K562 (cell line): ENCODE measurements at regions not wholly inside any gene's neighbourhood (a gene's known extent, or its start where the extent isn't known, plus 50 kb on each side); places are given as distances from the start of the nearest gene placed in this dataset.

Experiments used
- ATAC-seq: fragments of 200-7000 bp; cut with Tn5 transposase; 3 replicates; pipeline ENCODE4 v1.9.1; 2020; ENCODE audit warnings: moderate library complexity
- BruUV-seq: library from RNA; stranded (reverse); fragments of 400-500 nt; replicated peaks from 2 replicates; lab custom pipeline; 2021; lab: Mats Ljungman, UMichigan
- CTCF ChIA-PET: fragments of 300-600 bp; formaldehyde crosslinking; extraction: SDS; loops from one replicate; lab custom pipeline; 2021; ENCODE audit warnings: low intra/inter-chr PET ratio; lab: Yijun Ruan, JAX
- POLR2A ChIA-PET: fragments of 300-600, 350-650 bp; sonication (Branson Sonifier 250); formaldehyde crosslinking; extraction: SDS; loops from one replicate; lab custom pipeline; 2021; ENCODE audit warnings: antibody characterized with exemption, inconsistent platforms; lab: Yijun Ruan, JAX
- DNase-seq, 4 experiments: peaks; one replicate each; pipeline versions ENCODE4 v3.0.0 to v3.0.0-alpha.2; 2011 to 2018; ENCODE audit warnings: low spot score in 3 of 4, mixed read lengths in 3 of 4; ENCODE audit errors: extremely low read depth in 1 of 4
- FAIRE-seq: peaks from 2 replicates; lab custom pipeline; 2011; peaks lifted over from hg19 to GRCh38; lab: Jason Lieb, UNC
- H2AFZ ChIP-seq: 2 replicates; pipeline ENCODE4 v1.6.0; 2011; ENCODE audit warnings: low read depth, low read length, control low read depth, inconsistent platforms
- H3K27ac ChIP-seq: fragments of 200-600 bp; 3 replicates; pipeline ENCODE4 v1.8.0; 2011; ENCODE audit warnings: low read depth, mild to moderate bottlenecking, control low read depth, inconsistent platforms, low read length, moderate library complexity, mixed read lengths; ENCODE audit errors: extremely low read depth
- H3K27me3 ChIP-seq, 2 experiments: fragments of 300-600 bp in 1 of 2; 2 replicates in 1 of 2; 3 replicates in 1 of 2; pipeline versions ENCODE4 v1.6.0 to v1.8.0; 2011; ENCODE audit warnings: inconsistent platforms in 2 of 2, low read length in 2 of 2, mild to moderate bottlenecking in 1 of 2, mixed read lengths in 1 of 2, moderate library complexity in 1 of 2; ENCODE audit not compliant: control insufficient read depth in 2 of 2, insufficient read depth in 2 of 2
- H3K36me3 ChIP-seq: fragments of 300-600 bp; 3 replicates; pipeline ENCODE4 v1.8.0; 2011; ENCODE audit warnings: mild to moderate bottlenecking, low read length, inconsistent platforms; ENCODE audit not compliant: control insufficient read depth, insufficient read depth
- H3K4me1 ChIP-seq, 2 experiments: fragments of 200-600 bp in 1 of 2; replicated peaks in 1 of 2; 2 replicates in 1 of 2; 3 replicates in 1 of 2; pipeline versions ENCODE4 v1.5.1 to v1.8.0; 2011; ENCODE audit warnings: inconsistent platforms in 2 of 2, low read length in 2 of 2, mild to moderate bottlenecking in 1 of 2, mixed read lengths in 1 of 2, moderate library complexity in 1 of 2; ENCODE audit not compliant: control insufficient read depth in 2 of 2, insufficient read depth in 2 of 2
- H3K4me2 ChIP-seq: 2 replicates; pipeline ENCODE4 v1.6.1; 2011; ENCODE audit warnings: low read length, control low read depth, inconsistent platforms, mixed read lengths; ENCODE audit not compliant: insufficient read depth
- H3K4me3 ChIP-seq: fragments of 200-600 bp; sonication (generic), shearing (Covaris generic); 2 replicates; pipeline ENCODE4 v1.5.1; 2016; ENCODE audit warnings: control low read depth, inconsistent platforms
- H3K79me2 ChIP-seq: fragments of 200-600 bp; 3 replicates; pipeline ENCODE4 v1.8.0; 2011; ENCODE audit warnings: low read length, inconsistent platforms; ENCODE audit not compliant: control insufficient read depth, insufficient read depth
- H3K9ac ChIP-seq, 2 experiments: 2 replicates each; pipeline versions ENCODE4 v1.6.0 to v1.6.1; 2011; ENCODE audit warnings: low read depth in 2 of 2, low read length in 2 of 2, control low read depth in 1 of 2, inconsistent platforms in 1 of 2, mild to moderate bottlenecking in 1 of 2, mixed read lengths in 1 of 2; ENCODE audit not compliant: insufficient read depth in 1 of 2
- H3K9me1 ChIP-seq: one replicate; pipeline ENCODE4 v1.6.0; 2011; ENCODE audit warnings: inconsistent platforms, mild to moderate bottlenecking, low read length, moderate library complexity; ENCODE audit not compliant: control insufficient read depth, insufficient read depth
- H3K9me3 ChIP-seq: replicated peaks from 2 replicates; pipeline ENCODE4 v1.5.1; 2011; ENCODE audit warnings: low read depth, low read length, inconsistent platforms; ENCODE audit not compliant: control insufficient read depth, insufficient read depth
- H4K20me1 ChIP-seq: replicated peaks from 2 replicates; pipeline ENCODE4 v1.6.1; 2011; ENCODE audit warnings: low read length, inconsistent platforms, mixed read lengths; ENCODE audit not compliant: control insufficient read depth, insufficient read depth
- BRF1 ChIP-seq: IDR thresholded peaks from 3 replicates; pipeline ENCODE4 v1.6.1; 2011; ENCODE audit warnings: borderline replicate concordance, mild to moderate bottlenecking; ENCODE audit not compliant: insufficient read length; ENCODE audit errors: extremely low read depth
- HDAC1 ChIP-seq, 2 experiments: fragments of 450-650 bp; IDR thresholded peaks; 2 replicates each; pipeline ENCODE4 v1.6.1; 2016 to 2017; ENCODE audit warnings: inconsistent platforms in 1 of 2, mild to moderate bottlenecking in 1 of 2, moderate library complexity in 1 of 2
- NCOA2 ChIP-seq, 2 experiments: fragments of 450-650 bp; IDR thresholded peaks; 2 replicates each; pipeline ENCODE4 v1.6.1; 2018; ENCODE audit warnings: mild to moderate bottlenecking in 2 of 2, moderate library complexity in 1 of 2; ENCODE audit not compliant: partially characterized antibody in 2 of 2
- NONO ChIP-seq, 2 experiments: fragments of 200-400 bp in 1 of 2; fragments of 450-650 bp in 1 of 2; formaldehyde crosslinking in 1 of 2; IDR thresholded peaks; 2 replicates each; pipeline ENCODE4 v1.6.1; 2017; ENCODE audit warnings: low read depth in 2 of 2, mild to moderate bottlenecking in 2 of 2, moderate library complexity in 2 of 2, low read length in 1 of 2
- NR2C2 ChIP-seq, 2 experiments: fragments of 200-800 bp in 1 of 2; sonication (Bioruptor generic) in 1 of 2; sonication (generic) in 1 of 2; formaldehyde crosslinking in 1 of 2; IDR thresholded peaks; 2 replicates each; pipeline versions ENCODE4 v1.6.1 to v1.8.0; 2016 to 2022; ENCODE audit warnings: mild to moderate bottlenecking in 1 of 2, missing compliant biosample characterization in 1 of 2, missing genetic modification characterization in 1 of 2, missing genetic modification reagents in 1 of 2
- ZKSCAN3 ChIP-seq: fragments of 250-450 bp; sonication (Bioruptor Pico); IDR thresholded peaks from 2 replicates; pipeline ENCODE4 v1.4.0; 2020
- ZNF717 ChIP-seq: fragments of 250-450 bp; sonication (Bioruptor Pico); IDR thresholded peaks from 2 replicates; pipeline ENCODE4 v1.5.0; 2021
- in situ Hi-C: fragments of 300-500 bp; cut with MboI; formaldehyde crosslinking; loops from 4 replicates; pipeline ENCODE4 v1.15.0; 2018; ENCODE audit warnings: inconsistent platforms, mixed read lengths
- intact Hi-C: fragments of 100-400 bp; cut with micrococcal nuclease; formaldehyde crosslinking; loops from 2 replicates; pipeline ENCODE4 v1.14.2; 2022
- TF ChIP-seq, protein P1 (sequence below): conservative IDR thresholded peaks from 2 replicates; pipeline ENCODE4 v1.6.1; 2011; ENCODE audit warnings: low read depth, mild to moderate bottlenecking, low read length; ENCODE audit not compliant: control insufficient read depth
- TF ChIP-seq, protein P2 (sequence below): fragments of 250-450 bp; sonication (Bioruptor Pico); IDR thresholded peaks from 2 replicates; pipeline ENCODE4 v1.5.0; 2020; ENCODE audit warnings: mild to moderate bottlenecking, borderline replicate concordance
- TF ChIP-seq, protein P3 (sequence below): fragments of 250-450 bp; sonication (Bioruptor Pico); IDR thresholded peaks from 2 replicates; pipeline ENCODE4 v1.8.0; 2021; ENCODE audit warnings: mild to moderate bottlenecking, moderate library complexity

DNA sequence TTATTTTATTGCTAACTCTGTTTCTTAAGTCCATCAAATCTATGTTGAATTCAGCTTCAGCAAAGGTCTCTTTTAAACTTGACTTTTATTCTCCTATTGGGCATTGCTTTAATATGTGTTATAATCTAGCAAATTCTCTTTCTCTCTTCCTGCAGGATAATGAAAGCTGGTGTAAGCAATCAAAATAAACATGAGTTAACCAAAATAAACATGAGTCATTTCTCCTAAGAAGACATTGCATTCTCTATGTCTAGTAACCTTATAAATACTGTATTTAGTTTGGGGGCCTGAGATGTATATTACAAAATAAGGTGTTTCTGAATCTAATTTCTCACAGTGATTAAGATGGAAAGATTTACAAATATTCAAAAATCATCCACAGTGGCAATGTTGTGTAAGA is 739.1 kb upstream of the ATXN7L3B start:
- in situ Hi-C loops = no loop called here
- Histone ChIP-seq H3K4me1 (no peaks in the 10 kb centered on the region), H2AFZ (no peak overlapping the region), H4K20me1 (no peaks in the 10 kb centered on the region), H3K9me1 (no peaks in the 10 kb centered on the region), H3K27me3 (no peaks in the 10 kb centered on the region), H3K9me3 (0 out of 2 replicates have a peak, but pooled peaks cover 3% of the 10 kb centered on the region), H3K4me2 (no peak overlapping the region), H3K27ac (no peak overlapping the region), H3K36me3 (no peaks in the 10 kb centered on the region), H3K9ac (no peak overlapping the region), H3K4me3 (no peak overlapping the region), H3K79me2 (no peaks in the 10 kb centered on the region)
- intact Hi-C loops = no loop called here
- TF ChIP-seq NONO (IDR thresholded peaks at IDR 0.05; ENCODE audit: low read depth in 2 of 2, low read length in 1 of 2) (no peak), HDAC1 (IDR thresholded peaks at IDR 0.05) (no peak), BRF1 (no peak), NCOA2 (IDR thresholded peaks at IDR 0.05; ENCODE audit: partially characterized antibody in 2 of 2) (no peak), NR2C2 (CRISPR knock-in tag; IDR thresholded peaks at IDR 0.05) (no peak), NR2C2 (tag; IDR thresholded peaks at IDR 0.05) (no peak), ZKSCAN3 (CRISPR knock-in tag) (no peak), ZNF717 (no peak)
- TF ChIP-seq, protein P1, sequence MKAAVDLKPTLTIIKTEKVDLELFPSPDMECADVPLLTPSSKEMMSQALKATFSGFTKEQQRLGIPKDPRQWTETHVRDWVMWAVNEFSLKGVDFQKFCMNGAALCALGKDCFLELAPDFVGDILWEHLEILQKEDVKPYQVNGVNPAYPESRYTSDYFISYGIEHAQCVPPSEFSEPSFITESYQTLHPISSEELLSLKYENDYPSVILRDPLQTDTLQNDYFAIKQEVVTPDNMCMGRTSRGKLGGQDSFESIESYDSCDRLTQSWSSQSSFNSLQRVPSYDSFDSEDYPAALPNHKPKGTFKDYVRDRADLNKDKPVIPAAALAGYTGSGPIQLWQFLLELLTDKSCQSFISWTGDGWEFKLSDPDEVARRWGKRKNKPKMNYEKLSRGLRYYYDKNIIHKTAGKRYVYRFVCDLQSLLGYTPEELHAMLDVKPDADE = no peak
- TF ChIP-seq, protein P2, sequence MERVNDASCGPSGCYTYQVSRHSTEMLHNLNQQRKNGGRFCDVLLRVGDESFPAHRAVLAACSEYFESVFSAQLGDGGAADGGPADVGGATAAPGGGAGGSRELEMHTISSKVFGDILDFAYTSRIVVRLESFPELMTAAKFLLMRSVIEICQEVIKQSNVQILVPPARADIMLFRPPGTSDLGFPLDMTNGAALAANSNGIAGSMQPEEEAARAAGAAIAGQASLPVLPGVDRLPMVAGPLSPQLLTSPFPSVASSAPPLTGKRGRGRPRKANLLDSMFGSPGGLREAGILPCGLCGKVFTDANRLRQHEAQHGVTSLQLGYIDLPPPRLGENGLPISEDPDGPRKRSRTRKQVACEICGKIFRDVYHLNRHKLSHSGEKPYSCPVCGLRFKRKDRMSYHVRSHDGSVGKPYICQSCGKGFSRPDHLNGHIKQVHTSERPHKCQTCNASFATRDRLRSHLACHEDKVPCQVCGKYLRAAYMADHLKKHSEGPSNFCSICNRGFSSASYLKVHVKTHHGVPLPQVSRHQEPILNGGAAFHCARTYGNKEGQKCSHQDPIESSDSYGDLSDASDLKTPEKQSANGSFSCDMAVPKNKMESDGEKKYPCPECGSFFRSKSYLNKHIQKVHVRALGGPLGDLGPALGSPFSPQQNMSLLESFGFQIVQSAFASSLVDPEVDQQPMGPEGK = no peak
- TF ChIP-seq, protein P3, sequence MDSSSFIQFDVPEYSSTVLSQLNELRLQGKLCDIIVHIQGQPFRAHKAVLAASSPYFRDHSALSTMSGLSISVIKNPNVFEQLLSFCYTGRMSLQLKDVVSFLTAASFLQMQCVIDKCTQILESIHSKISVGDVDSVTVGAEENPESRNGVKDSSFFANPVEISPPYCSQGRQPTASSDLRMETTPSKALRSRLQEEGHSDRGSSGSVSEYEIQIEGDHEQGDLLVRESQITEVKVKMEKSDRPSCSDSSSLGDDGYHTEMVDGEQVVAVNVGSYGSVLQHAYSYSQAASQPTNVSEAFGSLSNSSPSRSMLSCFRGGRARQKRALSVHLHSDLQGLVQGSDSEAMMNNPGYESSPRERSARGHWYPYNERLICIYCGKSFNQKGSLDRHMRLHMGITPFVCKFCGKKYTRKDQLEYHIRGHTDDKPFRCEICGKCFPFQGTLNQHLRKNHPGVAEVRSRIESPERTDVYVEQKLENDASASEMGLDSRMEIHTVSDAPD (CRISPR knock-in tag) = no peak
- POLR2A ChIA-PET = no interaction called here
- FAIRE-seq = no peak
- CTCF ChIA-PET = no interaction called here
- no peak for ATAC-seq
- DNase-seq = no peak
- no TSS peak for BruUV-seq
